ENCODE measurements at regions not wholly inside any gene's neighbourhood (a gene's known extent, or its start where the extent isn't known, plus 50 kb on each side); places are given as distances from the start of the nearest gene placed in this dataset.
"Not testable (repeated sequence)": the region's sequence is repeated elsewhere in the genome, so short reads cannot be mapped to it uniquely, and the experiment has no call there.

DNA sequence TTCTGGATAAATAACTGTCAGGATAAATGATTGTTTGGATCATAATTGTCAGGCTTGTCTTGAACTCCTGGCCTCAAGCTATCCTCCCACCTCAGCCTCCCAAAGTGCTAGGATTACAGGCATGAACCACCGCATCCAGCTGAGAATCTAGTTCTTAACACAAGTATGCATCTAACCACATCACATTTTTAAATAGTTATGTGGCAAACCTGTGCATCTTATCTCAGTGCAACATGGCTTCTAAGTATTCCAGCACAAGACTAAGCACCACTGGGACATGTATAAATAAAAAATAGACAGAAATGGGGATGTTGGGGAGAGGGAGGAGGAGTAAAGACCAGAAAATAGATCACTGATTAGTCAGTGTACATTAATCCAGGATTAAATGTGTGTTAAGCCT, 74.7 kb upstream of the TBL1X start:
- no peak for DNase-seq

DNA sequence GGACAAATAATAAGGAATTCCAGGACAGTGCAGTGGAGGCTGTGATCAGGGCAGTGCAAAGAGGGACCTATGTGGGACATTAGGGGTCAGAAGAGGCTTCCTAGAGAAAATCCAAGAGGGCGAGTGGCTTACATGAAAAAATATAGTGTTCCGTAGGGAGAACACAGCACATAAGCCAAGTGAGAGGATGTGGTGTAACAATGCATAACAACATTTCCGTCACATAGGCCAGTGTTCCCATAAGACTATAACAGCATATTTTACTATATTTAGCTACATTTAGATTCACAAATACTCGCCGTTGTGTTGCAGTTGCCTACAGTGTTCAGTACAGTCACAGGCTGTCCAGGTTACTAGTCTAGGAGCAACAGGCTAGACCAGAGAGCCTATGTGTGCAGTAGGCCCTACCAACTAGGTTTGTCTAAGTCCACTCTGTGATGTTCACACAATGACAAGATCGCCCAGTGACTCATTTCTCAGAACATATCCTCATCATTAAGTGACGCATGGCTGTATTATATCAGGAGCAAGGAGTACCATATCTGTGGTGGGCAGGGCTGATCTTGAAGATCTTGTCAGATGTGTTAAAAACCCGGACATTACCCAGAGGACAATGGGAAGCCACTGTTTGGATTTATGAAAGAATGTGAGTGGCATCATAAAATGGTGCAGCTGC, 74.0 kb upstream of the TBL1X start:
- DNase-seq, result no peak

DNA sequence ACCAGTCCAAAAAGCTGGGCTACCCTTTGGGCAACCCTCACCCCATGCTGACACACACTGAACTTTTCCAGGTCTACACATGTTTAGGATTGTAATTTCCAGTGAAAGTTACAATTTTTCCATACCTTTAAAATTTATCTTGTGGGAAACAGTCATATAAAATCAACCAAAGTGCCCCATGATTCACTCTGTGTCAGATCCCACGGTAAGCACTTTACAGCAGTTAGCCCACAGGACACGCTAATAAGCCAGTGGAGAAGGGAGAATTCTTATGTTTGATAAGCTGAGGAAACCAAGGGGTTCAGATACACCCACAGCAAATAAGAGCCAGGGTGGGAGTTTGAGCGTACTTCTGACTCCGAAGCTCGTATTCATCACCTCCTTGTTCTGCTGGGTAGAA, 72.4 kb upstream of the TBL1X start:
- no peak for DNase-seq

DNA sequence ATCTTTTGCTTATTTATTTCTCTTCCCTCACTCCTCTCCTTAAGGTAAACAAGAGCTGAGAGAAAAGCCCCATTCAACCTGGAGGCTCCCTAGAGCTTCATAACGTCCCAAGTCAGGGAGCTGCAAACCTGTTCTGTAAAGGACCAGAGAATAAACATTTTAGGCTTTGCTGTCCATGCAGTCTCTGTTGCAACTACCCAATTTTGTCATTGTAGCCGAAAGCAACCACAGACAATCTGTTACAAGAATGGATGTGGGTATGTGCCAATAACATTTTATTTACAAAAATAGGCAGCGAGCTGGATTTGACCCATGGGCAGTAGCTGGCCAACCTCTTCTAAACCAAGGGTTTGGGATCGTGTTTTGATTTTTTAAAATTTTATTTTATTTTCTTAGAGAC, 71.3 kb upstream of the TBL1X start:
- DNase-seq, result no peak

DNA sequence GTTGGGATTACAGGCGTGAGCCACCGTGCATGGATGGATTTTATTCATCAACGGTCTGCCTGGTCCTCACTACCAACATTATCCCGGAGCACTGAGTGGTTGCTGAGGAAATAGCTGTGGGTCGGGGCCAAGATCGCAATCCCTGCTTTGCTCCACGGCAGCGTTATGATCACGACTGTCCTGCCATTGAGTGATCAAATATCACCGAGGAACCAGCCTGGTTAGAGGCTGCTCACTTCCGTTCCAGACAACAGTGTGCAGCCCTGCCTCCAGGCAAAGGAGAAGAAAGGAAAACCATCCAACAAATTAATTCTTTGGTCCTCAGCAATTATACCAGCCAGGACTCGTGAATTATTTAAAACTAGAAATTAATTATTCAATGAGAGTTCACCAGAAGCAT, 70.6 kb upstream of the TBL1X start:
- DNase-seq, result no peak

DNA sequence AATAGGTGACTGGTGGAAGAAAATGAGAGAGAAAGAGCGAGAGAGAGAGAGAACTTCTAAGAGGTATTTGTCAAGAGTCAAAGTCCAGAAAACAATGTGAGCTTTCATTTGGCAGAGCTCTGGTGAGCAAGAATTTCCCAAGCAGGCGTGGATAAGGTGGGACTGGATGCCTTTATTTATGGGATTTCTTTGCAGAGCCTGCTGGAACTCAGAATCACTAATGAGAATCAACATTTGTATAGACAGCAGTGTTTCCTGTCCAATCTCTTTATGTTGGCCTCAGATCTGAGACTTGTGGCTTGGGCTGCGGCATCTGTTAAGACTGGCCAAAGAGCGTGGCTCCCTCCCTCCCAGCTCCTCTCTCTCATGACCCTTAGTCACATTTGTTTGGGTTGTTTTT, 67.9 kb upstream of the TBL1X start:
- DNase-seq, result no peak

DNA sequence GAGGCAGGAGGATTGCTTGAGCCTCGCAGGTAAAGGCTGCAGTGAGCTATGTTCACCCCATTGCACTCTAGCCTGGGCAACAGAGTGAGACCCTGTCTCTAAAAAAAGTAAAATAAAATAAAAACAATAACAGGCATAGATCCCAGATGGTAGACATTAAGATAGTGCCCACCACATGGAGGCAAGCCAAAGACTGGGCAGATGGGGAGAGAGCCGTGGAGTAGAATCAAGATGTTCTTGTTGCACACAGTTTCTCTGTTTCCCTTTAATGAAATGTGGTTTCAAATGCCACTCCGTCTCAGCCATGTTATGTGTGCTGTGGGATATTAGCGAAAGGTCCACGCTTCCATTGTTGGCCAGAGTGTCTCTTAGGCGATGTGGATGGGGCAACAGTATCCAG, 63.8 kb upstream of the TBL1X start:
- no peak for DNase-seq

DNA sequence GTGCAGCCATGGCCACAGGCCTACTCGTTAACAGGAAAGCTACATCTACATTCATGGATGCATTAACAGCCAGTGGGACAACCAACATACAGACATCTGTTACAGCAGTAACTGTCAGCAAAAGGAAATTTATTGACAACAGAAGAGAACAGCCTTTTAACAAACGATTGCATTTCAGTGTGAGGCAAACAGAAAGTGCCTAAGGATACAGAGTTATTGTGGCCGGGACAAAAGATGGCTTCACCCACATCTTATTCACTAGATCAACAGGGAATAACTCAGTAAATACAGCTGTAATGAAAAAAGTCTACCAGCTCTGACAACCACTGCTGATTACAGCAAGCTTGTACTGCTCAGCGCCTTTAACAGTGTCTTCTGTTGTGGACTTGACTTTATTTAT, 61.5 kb upstream of the TBL1X start:
- DNase-seq, result no peak

DNA sequence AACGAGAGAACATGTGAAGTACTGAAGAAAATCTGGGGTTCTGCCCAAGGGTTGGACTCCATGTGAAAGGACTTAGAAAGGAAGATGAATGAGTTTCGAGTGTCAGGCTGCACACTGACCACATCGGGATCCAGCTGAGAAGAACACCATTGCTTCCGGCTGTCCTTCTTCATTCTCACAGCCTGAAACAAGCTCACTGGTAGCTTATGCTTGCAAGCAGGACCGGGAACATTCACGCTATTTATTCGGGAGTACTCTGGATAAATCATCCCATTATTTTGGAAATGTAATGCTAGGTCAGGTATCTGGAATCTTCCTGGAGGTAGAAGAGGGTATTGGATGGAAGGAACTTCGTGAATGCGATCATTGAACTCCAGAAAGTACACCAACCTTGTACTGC, 59.2 kb upstream of the TBL1X start:
- not testable (repeated sequence) for DNase-seq

DNA sequence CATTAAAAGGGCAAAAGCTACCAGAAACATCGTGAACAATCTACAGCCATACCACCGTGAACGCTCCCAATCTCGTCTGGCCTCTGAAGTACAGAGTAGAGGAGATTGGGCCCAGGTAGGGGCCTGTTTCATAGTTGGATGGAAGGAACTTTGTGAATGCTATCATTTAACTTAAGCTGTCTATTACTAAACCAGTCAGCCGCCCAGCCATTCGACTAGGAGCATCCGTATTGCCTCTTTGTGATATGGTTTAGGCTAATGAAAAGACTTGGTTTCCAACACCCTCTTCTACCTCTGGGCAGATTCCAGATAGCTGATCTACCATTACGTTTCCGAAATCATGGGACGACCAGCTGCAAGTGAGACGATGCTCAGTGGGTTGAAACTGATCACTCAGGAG, 54.0 kb upstream of the TBL1X start:
- not testable (repeated sequence) for DNase-seq

DNA sequence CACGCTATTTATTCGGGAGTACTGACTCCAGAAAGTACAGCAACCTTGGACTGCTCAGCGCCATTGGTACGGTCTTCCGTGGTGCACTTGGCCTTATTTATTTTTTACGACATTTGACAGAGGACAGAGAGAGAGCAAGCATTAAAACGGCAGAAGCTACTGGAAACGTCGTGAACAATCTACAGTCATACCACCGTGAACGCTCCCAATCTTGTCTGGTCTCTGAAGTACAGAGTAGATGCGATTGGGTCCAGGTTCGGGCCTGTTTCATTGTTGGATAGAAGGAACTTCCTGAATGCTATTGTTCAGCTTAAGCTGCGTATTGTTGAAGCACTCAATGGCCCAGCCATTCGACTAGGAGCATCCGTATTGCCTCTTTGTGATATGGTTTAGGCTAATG, 53.2 kb upstream of the TBL1X start:
- DNase-seq, result not testable (repeated sequence)

DNA sequence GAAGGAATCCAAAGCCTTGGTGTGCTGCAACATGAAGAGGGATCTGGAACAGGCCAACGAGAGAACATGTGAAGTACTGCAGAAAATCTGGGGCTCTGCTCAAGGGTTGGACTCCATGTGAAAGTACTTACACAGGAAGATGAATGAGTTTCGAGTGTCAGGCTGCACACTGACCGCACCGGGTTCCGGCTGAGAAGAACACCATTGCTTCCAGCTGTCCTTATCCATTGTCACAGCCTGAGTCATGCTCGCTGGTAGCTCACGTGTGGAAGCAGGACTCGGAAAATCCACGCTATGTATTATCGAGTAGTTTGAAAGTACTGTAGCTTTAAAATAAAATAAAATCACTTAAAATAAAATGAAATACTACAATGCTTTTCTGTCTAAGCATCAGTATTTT, 50.4 kb upstream of the TBL1X start:
- DNase-seq, result no peak

All from GDM1 (cell line).